Tibial nerve (tissue), 4 donors: ENCODE measurements at regions not wholly inside any gene's neighbourhood (a gene's known extent, or its start where the extent isn't known, plus 50 kb on each side); places are given as distances from the start of the nearest gene placed in this dataset.
"Not testable (repeated sequence)": the region's sequence is repeated elsewhere in the genome, so short reads cannot be mapped to it uniquely, and the experiment has no call there.

Experiments used
- DNase-seq, 2 donors: peaks; one replicate each; pipeline ENCODE4 v3.0.0-alpha.2; 2019; ENCODE audit warnings: low spot score in 2 of 2
- H3K27ac ChIP-seq, 4 donors: fragments of 200-600 bp; sonication (generic) in 3 of 4; one replicate each; pipeline ENCODE4 v1.5.1; 2017 to 2019; ENCODE audit warnings: mild to moderate bottlenecking in 1 of 4
- H3K27me3 ChIP-seq, 2 donors: fragments of 200-600 bp; sonication (generic) in 1 of 2; one replicate each; pipeline versions ENCODE4 v1.5.1 to v1.6.0; 2017 to 2019
- H3K36me3 ChIP-seq, 3 donors: fragments of 200-600 bp; sonication (generic); one replicate each; pipeline ENCODE4 v1.5.1; 2018 to 2019
- H3K4me1 ChIP-seq, 4 donors: fragments of 200-600 bp; sonication (generic) in 3 of 4; one replicate each; pipeline ENCODE4 v1.5.1; 2017 to 2019
- H3K4me3 ChIP-seq, 4 donors: fragments of 200-600 bp; sonication (generic) in 3 of 4; one replicate each; pipeline ENCODE4 v1.5.1; 2017 to 2019; ENCODE audit warnings: mild to moderate bottlenecking in 1 of 4, moderate library complexity in 1 of 4
- H3K9me3 ChIP-seq, 4 donors: fragments of 200-600 bp; sonication (generic) in 3 of 4; one replicate each; pipeline ENCODE4 v1.5.1; 2017 to 2019
- EP300 ChIP-seq, 2 donors: sonication (generic); formaldehyde crosslinking; IDR thresholded peaks; one replicate each; pipeline ENCODE4 v1.6.1; 2017; ENCODE audit warnings: antibody characterized with exemption in 2 of 2, mild to moderate bottlenecking in 1 of 2
- POLR2A ChIP-seq, 2 donors: fragments of 450-650 bp; IDR thresholded peaks; one replicate each; pipeline ENCODE4 v1.6.1; 2017; ENCODE audit warnings: antibody characterized with exemption in 2 of 2, mild to moderate bottlenecking in 2 of 2, moderate library complexity in 2 of 2
- WGBS, 2 donors: methylation state at CpG; one replicate each; pipeline ENCODE4 v1.1.5; 2018; 5-methylcytosine and 5-hydroxymethylcytosine counted together
- TF ChIP-seq, protein P1 (sequence below), 5 experiments: fragments of 200-600 bp in 3 of 5; fragments of 450-650 bp in 2 of 5; sonication (generic) in 3 of 5; IDR thresholded peaks; one replicate each; pipeline ENCODE4 v1.5.1; 2016 to 2019; ENCODE audit warnings: antibody characterized with exemption in 5 of 5, mild to moderate bottlenecking in 3 of 5, moderate library complexity in 2 of 5

DNA sequence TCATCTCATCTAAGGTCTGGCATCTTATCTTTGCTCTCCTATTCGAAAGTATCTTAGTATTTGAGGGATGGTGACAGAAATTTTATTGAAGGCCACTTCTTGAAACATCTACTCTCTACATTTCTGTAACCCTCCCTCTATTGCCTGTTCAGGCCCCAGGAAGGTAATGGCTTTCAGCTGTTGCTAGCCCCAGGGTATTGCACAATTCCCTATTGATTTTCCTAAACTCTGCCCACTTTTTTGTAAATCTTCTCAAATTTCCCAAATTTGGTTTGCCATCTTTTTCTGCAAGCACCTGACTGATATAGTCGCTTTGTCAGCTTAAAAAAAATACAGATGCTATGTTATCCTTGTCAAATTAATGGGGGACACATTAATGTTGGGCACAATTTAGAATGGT is 242.1 kb downstream of the RAP2B start:
- TF ChIP-seq, protein P1, sequence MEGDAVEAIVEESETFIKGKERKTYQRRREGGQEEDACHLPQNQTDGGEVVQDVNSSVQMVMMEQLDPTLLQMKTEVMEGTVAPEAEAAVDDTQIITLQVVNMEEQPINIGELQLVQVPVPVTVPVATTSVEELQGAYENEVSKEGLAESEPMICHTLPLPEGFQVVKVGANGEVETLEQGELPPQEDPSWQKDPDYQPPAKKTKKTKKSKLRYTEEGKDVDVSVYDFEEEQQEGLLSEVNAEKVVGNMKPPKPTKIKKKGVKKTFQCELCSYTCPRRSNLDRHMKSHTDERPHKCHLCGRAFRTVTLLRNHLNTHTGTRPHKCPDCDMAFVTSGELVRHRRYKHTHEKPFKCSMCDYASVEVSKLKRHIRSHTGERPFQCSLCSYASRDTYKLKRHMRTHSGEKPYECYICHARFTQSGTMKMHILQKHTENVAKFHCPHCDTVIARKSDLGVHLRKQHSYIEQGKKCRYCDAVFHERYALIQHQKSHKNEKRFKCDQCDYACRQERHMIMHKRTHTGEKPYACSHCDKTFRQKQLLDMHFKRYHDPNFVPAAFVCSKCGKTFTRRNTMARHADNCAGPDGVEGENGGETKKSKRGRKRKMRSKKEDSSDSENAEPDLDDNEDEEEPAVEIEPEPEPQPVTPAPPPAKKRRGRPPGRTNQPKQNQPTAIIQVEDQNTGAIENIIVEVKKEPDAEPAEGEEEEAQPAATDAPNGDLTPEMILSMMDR (IDR thresholded peaks at IDR 0.05) = no peak
- TF ChIP-seq POLR2A (IDR thresholded peaks at IDR 0.05) (no peak), EP300 (IDR thresholded peaks at IDR 0.05) (no peak)
- no peak for DNase-seq
- H3K27me3 ChIP-seq = no peaks in the 10 kb centered on the region
- 44 to 50% methylated on average over 2 of the region's 2 CpGs for WGBS, 2 donors
- H3K27ac ChIP-seq = no peak overlapping the region
- H3K9me3 ChIP-seq = no peaks in the 10 kb centered on the region
- H3K4me3 ChIP-seq = no peak overlapping the region
- H3K4me1 ChIP-seq = peaks cover 0 to 11% (median 5%) of the 10 kb centered on the region in 4 donors
- H3K36me3 ChIP-seq = no peaks in the 10 kb centered on the region

DNA sequence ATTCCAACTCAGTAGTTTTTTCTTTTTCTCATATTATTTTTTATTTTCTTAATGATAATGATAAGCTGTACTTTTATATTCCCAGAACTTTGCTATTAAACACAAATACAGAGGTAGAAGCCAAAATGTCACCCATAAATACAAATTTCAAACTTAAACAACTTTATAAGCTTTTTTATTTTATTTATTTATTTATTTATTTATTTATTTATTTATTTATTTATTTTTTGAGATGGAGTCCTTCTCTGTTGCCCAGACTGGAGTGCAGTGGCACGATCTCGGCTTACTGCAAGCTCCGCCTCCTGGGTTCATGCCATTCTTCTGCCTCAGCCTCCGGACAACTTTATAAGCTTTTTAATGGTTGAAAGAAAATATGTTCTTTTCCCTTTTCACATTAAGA is 243.3 kb downstream of the RAP2B start:
- DNase-seq, H3K4me3 ChIP-seq, H3K27me3 ChIP-seq, H3K36me3 ChIP-seq, H3K4me1 ChIP-seq, H3K27ac ChIP-seq, H3K9me3 ChIP-seq: not testable (repeated sequence)
- WGBS, 2 donors = 88 to 90% methylated on average over 4 of the region's 4 CpGs

DNA sequence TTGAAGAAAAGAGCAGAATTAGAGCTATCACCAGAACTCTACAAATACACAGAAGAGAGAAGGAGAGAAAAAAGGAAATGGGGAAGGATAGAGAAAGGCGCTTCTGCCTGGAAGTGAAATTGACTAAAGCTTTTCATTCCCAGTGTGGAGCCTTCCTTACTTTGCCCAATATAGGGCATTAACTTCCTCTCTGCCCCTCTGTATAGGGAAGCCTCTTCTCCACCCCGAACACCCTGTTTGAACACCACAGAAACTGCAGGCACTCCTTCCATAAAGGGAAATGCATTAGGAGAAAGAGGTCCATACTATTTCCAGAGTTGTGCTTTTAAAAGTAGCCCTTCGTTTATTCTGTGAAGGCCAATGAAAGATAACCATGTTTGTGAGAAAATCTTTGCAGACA is 248.5 kb downstream of the RAP2B start:
- Histone ChIP-seq H3K9me3 (no peaks in the 10 kb centered on the region), H3K36me3 (no peaks in the 10 kb centered on the region), H3K27ac (no peak overlapping the region), H3K4me1 (no peaks in the 10 kb centered on the region), H3K27me3 (no peaks in the 10 kb centered on the region), H3K4me3 (no peak overlapping the region)
- TF ChIP-seq EP300 (IDR thresholded peaks at IDR 0.05) = no peak
- 74 to 80% methylated on average over 3 of the region's 3 CpGs for WGBS, 2 donors
- DNase-seq = no peak

DNA sequence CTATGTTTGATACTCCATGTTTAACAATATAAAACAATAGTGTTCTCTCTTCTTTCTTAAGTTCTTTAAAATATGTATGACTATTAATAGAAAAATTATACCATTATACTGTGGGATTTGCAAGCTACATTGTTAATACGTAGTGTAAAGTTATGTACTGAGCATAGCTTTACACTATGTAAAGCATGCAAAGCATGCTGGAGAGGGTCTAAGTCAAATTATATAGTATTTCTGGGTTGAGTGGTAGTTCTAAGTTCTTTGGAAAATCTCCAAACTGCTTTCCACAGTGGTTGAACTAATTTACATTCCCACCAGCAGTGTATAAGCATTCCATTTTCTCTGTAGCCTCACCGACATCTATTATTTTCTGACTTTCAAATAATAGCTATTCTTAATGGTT is 253.0 kb downstream of the RAP2B start:
- 44 to 61% methylated on average over 2 of the region's 2 CpGs for WGBS, 2 donors
- TF ChIP-seq, protein P1 (IDR thresholded peaks at IDR 0.05) = no peak
- TF ChIP-seq EP300 (IDR thresholded peaks at IDR 0.05) (no peak), POLR2A (IDR thresholded peaks at IDR 0.05) (no peak)
- no peak for DNase-seq
- Histone ChIP-seq H3K27me3 (no peaks in the 10 kb centered on the region), H3K27ac (no peak overlapping the region), H3K4me3 (no peak overlapping the region), H3K4me1 (no peaks in the 10 kb centered on the region), H3K36me3 (no peaks in the 10 kb centered on the region), H3K9me3 (peaks cover 0 to 20% (median 4%) of the 10 kb centered on the region in 4 donors)

DNA sequence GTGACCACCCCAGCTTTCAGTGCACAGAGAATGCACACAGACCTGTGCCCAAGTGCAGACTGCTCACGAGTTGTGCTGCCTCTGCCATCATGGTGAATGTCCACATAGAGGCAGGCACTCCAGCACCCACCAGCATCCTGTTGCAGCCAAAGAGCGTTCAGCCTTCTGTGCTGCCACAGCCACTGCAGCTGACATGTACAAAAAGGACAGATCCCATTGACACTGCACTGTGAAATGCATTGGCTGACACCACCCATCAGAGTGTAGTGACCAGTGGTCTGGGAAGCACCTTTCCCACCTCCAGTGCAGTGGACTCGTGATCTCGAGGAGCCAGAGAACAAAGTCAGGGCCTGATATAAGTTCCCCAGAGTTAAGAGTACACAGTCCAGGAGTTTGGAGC is 260.3 kb downstream of the RAP2B start:
- 93 to 94% methylated on average over 4 of the region's 4 CpGs for WGBS, 2 donors
- no peak for DNase-seq

DNA sequence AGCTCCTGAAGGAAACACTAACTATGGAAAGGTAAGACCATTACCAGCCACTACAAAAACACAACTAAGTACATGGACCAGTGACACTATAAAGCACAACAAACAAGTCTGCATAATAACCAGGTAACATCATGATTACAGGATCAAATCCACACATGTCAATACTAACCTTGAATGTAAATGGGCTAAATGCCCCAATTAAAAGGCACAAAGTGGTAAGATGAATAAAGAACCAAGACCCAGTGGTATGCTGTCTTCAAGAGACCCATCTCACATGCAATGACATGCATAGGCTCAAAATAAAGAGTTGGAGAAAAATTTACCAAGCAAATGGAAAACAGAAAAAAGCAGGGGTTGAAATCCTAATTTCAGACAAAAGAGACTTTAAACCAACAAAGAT is 261.8 kb downstream of the RAP2B start:
- not testable (repeated sequence) for H3K27ac ChIP-seq, H3K4me1 ChIP-seq, H3K4me3 ChIP-seq, DNase-seq, H3K36me3 ChIP-seq, H3K27me3 ChIP-seq
- H3K9me3 ChIP-seq = peaks cover 0 to 51% (median 3%) of the 10 kb centered on the region in 4 donors

More for the DNA sequence above, 260.3 kb downstream of the RAP2B start:
- no peaks in the 10 kb centered on the region for H3K4me1 ChIP-seq
- peaks cover 0 to 66% (median 7%) of the 10 kb centered on the region in 4 donors for H3K9me3 ChIP-seq
- TF ChIP-seq POLR2A (IDR thresholded peaks at IDR 0.05) (no peak), EP300 (IDR thresholded peaks at IDR 0.05) (no peak)
- TF ChIP-seq, protein P1 (IDR thresholded peaks at IDR 0.05) = no peak
- no peak overlapping the region for H3K4me3 ChIP-seq
- no peaks in the 10 kb centered on the region for H3K27me3 ChIP-seq
- H3K36me3 ChIP-seq = no peaks in the 10 kb centered on the region
- no peak overlapping the region for H3K27ac ChIP-seq

DNA sequence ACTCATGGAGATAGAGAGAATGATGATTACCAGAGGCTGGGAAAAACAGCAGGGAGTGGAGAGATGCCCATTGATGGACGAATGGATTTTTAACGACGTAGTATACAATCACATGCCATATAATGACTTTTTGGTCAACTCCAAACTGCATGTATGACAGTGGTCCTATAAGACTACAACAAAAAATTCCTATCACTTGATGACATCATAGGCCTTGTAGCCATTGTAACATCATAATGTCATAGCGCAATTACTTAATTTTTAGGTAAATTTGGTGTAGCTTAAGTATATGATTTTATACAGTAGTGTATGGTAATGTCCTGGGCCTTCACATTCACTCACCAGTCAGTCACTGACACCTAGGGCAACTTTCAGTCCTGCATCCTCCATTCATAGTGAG is 264.3 kb downstream of the RAP2B start:
- no peak for DNase-seq
- Histone ChIP-seq H3K4me1 (no peaks in the 10 kb centered on the region), H3K9me3 (peaks cover 0 to 32% (median 2%) of the 10 kb centered on the region in 4 donors), H3K36me3 (no peaks in the 10 kb centered on the region), H3K27me3 (no peaks in the 10 kb centered on the region), H3K27ac (no peak overlapping the region), H3K4me3 (no peak overlapping the region)
- TF ChIP-seq, protein P1 (IDR thresholded peaks at IDR 0.05) = no peak
- TF ChIP-seq EP300 (IDR thresholded peaks at IDR 0.05) (no peak), POLR2A (IDR thresholded peaks at IDR 0.05) (no peak)
- 75 to 83% methylated on average over 4 of the region's 4 CpGs for WGBS, 2 donors
